Globus pallidus (tissue), 1 donor: ENCODE measurements at regions not wholly inside any gene's neighbourhood (a gene's known extent, or its start where the extent isn't known, plus 50 kb on each side); places are given as distances from the start of the nearest gene placed in this dataset.
"Not testable (repeated sequence)": the region's sequence is repeated elsewhere in the genome, so short reads cannot be mapped to it uniquely, and the experiment has no call there.

Experiments used
- DNase-seq: peaks from one replicate; pipeline ENCODE4 v3.0.0-alpha.2; 2015; ENCODE audit warnings: low spot score

DNA sequence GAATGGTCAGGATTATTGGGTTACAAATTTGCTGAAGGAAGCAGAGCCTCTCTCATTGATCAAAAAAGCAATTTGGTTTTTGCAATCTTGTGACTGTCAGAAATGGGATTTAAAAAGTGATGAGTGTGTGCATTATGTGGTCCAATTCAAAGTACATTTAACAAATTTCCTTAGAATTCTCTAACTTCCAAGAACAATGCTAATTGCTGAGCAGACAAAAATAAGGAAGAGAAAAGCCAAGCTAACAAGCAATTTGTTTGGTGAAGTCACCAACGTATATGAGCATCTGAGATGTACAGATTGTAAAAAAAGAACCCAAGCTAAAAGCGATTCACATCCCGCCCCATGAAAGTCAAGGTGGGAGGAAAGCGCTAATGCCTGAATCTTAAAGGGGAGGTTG lies 1643.9 kb downstream of the CDH8 start:
- DNase-seq, result no peak

- DNase-seq, result no peak
Measured at GRCh38 chr16:60371591-60371990, 1637.5 kb upstream of the GOT2 start.

DNA sequence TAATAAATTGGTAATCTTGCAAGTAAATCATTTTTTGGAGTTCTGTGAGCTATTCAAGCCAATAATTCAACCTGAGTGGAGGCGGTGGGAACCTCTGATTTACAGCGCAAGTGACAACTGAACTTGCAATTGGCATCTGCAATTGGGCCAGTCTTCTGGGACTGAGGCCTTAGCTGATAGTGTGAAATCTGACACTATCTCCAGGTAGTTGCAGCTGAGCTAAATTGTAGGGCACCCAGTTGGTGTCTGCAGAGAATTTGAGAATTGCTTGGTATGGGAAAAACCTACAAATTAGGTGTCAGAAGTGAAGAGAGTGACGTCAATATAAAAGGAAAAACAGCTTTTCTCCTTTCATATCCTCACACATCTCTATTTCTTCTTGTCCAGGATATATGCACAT lies 1633.6 kb upstream of the GOT2 start:
- no peak for DNase-seq

DNA sequence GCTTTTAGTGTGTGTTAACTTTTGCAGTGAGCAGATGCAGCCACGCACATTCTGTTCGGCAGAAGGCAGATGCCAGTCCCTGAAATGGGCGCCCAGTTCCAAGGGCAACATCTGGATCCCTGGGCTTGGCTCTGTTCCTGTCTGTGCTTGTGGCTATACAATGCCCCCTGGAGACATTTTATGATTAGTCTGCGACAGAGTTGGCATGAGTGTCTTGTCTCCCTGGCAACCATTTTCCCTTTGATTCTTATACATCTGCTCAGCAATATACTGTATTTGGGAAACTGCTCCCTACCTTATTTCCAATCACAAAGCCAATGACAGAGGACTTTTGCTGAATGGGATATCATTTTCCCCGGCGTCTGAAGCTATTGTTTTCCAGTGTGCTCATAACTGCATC lies 1629.5 kb upstream of the GOT2 start:
- no peak for DNase-seq

- not testable (repeated sequence) for DNase-seq
Measured at GRCh38 chr16:60359866-60360265, 1625.8 kb upstream of the GOT2 start.

DNA sequence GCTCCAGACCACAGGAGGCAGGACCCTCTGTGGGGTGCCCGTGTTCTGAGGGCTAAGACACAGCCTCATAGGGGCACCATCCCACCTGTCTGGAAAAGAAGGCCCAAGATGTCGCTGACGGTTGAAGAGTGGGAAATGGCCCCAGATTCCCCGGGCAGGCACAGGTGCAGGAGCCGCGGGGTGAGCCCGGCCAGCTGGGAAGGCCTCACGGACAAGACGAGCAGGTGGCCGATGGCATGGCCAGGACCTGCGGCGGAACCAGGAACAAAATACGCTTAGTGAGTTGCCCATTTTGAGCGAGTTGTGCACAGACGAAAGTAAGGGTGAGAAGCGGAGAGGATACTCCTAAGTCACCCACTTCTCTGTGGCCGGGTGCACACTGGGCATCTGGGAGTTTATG lies 1625.3 kb upstream of the GOT2 start:
- DNase-seq, result not testable (repeated sequence)

DNA sequence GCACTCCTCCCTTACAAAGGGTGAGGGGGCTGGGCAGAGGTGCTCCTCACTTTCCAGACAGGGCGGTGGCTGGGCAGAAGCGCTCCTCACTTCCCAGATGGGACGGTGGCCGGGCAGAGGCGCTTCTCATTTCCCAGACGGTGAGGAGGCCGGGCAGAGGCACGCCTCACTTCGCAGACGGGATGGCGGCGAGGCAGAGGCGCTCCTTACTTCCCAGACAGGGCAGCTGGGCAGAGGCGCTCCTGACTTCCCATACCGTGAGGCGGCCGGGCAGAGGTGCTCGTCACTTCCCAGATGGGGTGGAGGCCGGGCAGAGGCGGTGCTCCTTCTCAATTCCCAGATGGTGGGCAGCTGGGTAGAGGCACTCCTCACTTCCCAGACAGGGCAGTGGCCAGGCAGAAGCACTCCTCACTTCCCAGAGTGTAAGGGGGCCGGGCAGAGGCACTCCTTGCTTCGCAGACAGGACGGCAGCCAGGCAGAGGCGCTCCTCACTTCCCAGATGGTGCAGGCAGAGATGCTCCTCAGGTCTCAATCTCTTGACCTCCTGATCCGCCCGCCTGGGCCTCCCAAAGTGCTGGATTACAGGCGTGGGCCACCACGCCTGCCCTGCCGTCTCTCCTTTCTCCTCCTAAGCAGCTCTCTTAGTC lies 1623.9 kb upstream of the GOT2 start:
- DNase-seq, result not testable (repeated sequence)

DNA sequence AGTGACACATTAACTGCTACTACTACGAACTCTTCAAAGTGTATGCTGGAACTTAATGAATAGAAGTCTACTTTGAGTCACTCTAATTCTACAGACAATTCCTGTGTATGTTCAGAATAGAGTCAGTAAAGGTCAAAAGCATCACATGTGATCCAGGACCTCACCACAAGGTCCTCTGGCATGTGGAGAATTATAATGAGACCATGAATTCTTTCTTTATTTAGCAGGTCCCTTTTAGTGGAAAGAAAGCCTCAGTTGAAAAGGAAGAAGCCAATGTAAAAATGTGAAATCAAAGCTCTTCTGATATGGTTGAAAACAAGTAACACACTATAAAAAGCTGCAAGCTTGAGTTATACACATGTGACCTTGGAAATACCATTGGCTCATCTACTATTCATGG lies 1612.1 kb upstream of the GOT2 start:
- no peak for DNase-seq

- no peak for DNase-seq
Measured at GRCh38 chr16:60337671-60338070, 1603.6 kb upstream of the GOT2 start.

- no peak for DNase-seq
Measured at GRCh38 chr16:60331168-60331567, 1597.1 kb upstream of the GOT2 start.

DNA sequence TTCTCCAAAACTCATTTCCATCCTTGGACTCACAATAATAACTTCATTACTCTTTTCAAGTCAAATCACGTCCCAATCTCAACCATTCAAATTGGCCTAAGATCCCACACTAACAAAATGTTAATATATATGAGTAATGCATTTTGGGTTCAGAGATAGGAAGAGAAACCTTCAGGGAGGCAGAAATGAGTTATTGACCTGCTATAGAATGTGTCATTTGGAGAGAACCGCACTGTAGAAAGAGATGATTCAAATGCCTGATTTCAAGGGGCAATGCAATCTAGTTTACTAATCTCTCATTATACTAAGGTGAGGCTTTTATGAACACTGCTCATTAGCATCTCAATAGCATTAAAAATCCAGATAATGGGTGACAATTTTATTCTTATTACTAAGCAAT lies 1595.0 kb upstream of the GOT2 start:
- no peak for DNase-seq

DNA sequence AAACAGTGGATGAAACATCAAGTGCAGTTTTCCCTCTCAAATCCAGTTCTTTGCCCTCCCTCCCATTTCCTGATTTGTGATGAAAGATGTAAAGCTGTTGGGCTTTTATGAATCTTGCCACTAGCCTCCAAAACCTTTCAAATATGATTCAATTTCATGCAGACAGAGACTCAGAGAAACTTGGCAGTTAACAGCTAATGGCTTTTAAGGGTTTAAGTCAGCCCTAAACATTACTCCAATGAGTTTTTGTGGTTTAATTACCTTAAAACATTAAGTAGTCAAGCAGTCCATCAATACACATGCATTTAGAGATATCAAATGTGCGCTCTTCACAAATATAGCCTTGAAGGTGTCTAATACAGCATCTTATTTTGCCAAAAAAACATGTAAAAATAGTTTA lies 1594.0 kb upstream of the GOT2 start:
- no peak for DNase-seq

DNA sequence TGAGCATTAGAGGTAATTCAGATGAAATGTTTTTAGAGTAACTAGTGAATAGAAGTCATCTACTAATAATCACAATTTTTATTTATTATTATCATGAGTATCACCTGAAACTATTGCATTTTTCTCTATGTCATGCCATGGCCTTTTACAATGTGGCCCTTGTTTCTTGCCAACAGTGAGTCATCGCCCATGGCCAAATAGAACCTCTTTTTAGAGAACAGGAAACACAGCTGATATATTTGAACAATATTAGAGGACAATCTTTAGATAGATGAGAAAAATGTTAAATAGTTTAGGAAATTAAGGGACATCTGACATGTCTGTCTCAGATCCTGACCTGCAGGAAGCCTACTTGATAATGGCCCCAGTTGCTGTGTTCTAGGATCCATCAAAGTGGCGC lies 1584.4 kb upstream of the GOT2 start:
- DNase-seq, result no peak

GRCh38 chr16:60310846-60311445 lies 1576.8 kb upstream of the GOT2 start:
- no peak for DNase-seq

DNA sequence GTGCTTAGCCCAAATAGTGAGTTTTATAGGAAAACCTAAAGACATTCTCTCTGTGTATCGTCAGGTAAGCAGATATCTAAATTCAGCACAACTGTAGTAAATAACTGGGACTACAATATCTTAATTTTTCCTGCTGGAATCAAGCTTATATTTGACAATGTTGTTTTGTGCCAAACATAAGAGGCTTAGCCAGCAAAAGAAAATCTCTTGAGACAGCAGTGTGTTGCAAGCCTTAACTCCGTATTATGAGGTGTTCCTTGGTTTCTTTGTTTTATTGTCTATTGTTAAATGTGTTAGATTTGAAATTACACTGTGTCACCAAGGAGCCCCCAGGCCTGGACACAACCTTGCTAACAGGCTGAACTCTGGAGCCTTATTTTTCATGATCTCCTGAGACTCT lies 1570.6 kb upstream of the GOT2 start:
- no peak for DNase-seq

DNA sequence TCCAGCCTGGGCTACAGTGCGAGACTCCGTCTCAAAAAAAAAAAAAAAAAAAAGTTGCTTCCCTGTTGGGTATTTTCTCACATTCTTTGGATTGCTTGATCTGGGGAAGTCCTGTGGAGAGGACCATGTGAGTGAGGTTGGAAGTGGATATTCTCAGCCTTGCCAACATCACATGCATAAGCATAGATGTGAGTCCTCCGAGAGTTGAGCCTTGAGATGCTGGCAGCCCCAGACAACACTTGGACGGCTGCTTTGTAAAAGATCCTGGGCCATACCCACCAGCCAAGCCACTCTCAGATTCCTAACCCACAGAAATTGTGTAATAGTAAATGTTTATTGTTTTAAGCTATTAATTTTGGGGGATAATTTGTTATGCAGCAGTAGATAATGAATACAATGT lies 1570.0 kb upstream of the GOT2 start:
- DNase-seq, result no peak

DNA sequence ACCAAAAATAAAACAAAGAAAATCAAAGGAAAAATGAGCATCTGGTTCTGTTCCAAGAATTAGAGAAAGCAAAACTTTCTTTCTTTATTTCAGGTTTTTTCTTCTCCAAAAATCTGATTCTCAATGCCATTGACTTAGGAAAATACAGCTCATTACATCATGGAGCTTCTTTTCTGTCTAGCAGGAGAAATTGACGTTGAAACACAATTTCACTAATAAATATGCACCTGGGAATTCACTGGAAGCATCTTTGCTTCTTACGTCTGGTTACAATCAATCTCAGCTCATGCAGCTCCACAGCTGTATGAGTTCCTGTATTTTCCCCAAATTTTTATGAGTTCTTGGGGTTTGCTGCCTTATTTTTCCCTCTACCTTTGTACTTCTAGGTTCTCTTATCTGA lies 1568.6 kb upstream of the GOT2 start:
- no peak for DNase-seq

DNA sequence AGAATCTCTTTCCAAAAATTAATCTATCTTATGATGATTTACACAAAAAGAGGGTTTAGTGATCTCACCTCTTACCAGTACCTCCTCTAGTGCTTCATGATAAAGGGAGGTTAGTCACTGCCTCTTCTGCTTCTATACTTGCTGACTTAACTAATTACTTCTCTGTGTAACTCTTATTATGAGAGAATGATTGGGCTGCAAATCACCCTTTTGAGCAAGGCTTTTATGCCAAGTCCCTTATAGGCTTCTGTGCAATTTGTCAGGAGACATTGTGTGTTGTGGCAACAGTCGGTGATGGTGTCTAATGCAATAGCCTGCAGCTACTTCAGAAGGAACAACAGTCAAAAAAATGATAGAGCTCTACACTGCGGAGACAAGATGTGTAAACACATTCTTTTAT lies 1568.1 kb upstream of the GOT2 start:
- DNase-seq, result no peak

GRCh38 chr16:60299241-60299776 lies 1565.2 kb upstream of the GOT2 start:
- DNase-seq, result no peak

DNA sequence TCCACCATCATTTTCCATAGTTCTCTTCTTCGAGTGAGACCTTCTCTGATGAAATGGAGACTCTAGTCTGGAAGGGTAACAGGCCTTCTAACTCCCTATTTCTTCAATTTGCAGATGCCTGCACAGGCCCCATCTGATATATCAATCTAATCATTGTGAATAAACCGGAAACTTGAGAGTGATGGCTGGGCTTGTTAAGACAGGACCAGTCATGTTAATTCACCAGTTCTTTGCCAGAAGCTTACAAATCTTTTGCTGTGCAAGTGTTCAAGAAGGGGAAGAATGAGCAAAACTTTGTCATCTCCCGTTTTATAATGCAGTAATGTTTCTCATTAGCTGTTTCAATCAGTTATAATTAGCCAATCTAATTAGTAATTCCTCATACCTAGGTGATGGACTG lies 1561.3 kb upstream of the GOT2 start:
- no peak for DNase-seq

- DNase-seq, result no peak
Measured at GRCh38 chr16:60285794-60286193, 1551.7 kb upstream of the GOT2 start.

- DNase-seq, result no peak
Measured at GRCh38 chr16:60279061-60279665, 1545.0 kb upstream of the GOT2 start.

GRCh38 chr16:60274431-60275019 lies 1540.4 kb upstream of the GOT2 start:
- no peak for DNase-seq
